ENCODE measurements at regions not wholly inside any gene's neighbourhood (a gene's known extent, or its start where the extent isn't known, plus 50 kb on each side); places are given as distances from the start of the nearest gene placed in this dataset.

GRCh38 chr5:155136216-155136850 is 122.8 kb downstream of the KIF4B start (continued):
- TF ChIP-seq TEAD4 (IDR thresholded peaks at IDR 0.05; ENCODE audit: low read depth, low read length) (no peak), TAF1 (IDR thresholded peaks at IDR 0.05; ENCODE audit: low read depth, low read length) (no peak), CBX8 (IDR thresholded peaks at IDR 0.05; ENCODE audit: borderline replicate concordance, low read depth, low read length) (no peak), CHD7 (IDR thresholded peaks at IDR 0.05; ENCODE audit: insufficient replicate concordance, low read length) (no peak), ZNF274 (IDR thresholded peaks at IDR 0.05; ENCODE audit: borderline replicate concordance, extremely low read depth, low read length) (no peak), RBBP5 (IDR thresholded peaks at IDR 0.05; ENCODE audit: borderline replicate concordance, low read depth, low read length) (no peak)

All from H1 (cell line).